H1 (cell line): ENCODE measurements at regions not wholly inside any gene's neighbourhood (a gene's known extent, or its start where the extent isn't known, plus 50 kb on each side); places are given as distances from the start of the nearest gene placed in this dataset.

Experiments
- CTCF ChIA-PET: fragments of 300-600 bp; sonication (Branson Sonifier 250); formaldehyde crosslinking; loops from one replicate; lab custom pipeline; 2021; ENCODE audit not compliant: partially characterized antibody; lab: Charles Lee
- POLR2A ChIA-PET: fragments of 300-600 bp; sonication (Branson Sonifier 250); formaldehyde crosslinking; loops from one replicate; lab custom pipeline; 2021; ENCODE audit warnings: inconsistent platforms; ENCODE audit not compliant: partially characterized antibody; lab: Charles Lee
- DNase-seq, 2 experiments: peaks; one replicate each; pipeline versions ENCODE4 v3.0.0 to v3.0.0-alpha.2; 2010 to 2022; ENCODE audit warnings: low spot score in 2 of 2, low read depth in 1 of 2, mixed read lengths in 1 of 2
- FAIRE-seq: peaks from 2 replicates; lab custom pipeline; 2011; peaks lifted over from hg19 to GRCh38; lab: Jason Lieb, UNC
- H2AFZ ChIP-seq: 2 replicates; pipeline ENCODE4 v1.8.1; 2012; ENCODE audit warnings: low read length, inconsistent platforms
- H2AK5ac ChIP-seq: 2 replicates; pipeline ENCODE4 v1.6.1; 2013; ENCODE audit warnings: low read depth, low read length
- H2BK120ac ChIP-seq: replicated peaks from 2 replicates; pipeline ENCODE3; 2013; ENCODE audit warnings: low read depth, low read length, inconsistent platforms
- H2BK12ac ChIP-seq: 2 replicates; pipeline ENCODE4 v1.6.1; 2013; ENCODE audit warnings: low read depth, low read length
- H2BK15ac ChIP-seq: 2 replicates; pipeline ENCODE4 v1.6.1; 2013; ENCODE audit warnings: low read length
- H2BK20ac ChIP-seq: 2 replicates; pipeline ENCODE4 v1.6.1; 2013; ENCODE audit warnings: low read length
- H2BK5ac ChIP-seq: 2 replicates; pipeline ENCODE4 v1.6.1; 2013; ENCODE audit warnings: low read depth, low read length
- H3K14ac ChIP-seq: 2 replicates; pipeline ENCODE4 v1.6.1; 2013; ENCODE audit warnings: inconsistent platforms; ENCODE audit not compliant: insufficient read length
- H3K18ac ChIP-seq: 2 replicates; pipeline ENCODE4 v1.6.1; 2013; ENCODE audit warnings: low read length; ENCODE audit errors: extremely low read depth
- H3K23ac ChIP-seq: 2 replicates; pipeline ENCODE4 v1.6.1; 2013; ENCODE audit warnings: inconsistent platforms; ENCODE audit not compliant: insufficient read length
- H3K23me2 ChIP-seq: 2 replicates; pipeline ENCODE4 v1.6.1; 2013; ENCODE audit warnings: low read depth, low read length
- H3K27ac ChIP-seq: 2 replicates; pipeline ENCODE4 v1.6.1; 2011; ENCODE audit warnings: low read depth, low read length, inconsistent platforms
- H3K27me3 ChIP-seq, 4 experiments: replicated peaks in 1 of 4; 1 replicate in 1 of 4; 2 replicates in 3 of 4; pipeline versions ENCODE4 v1.6.1 to v1.8.1; 2011 to 2013; ENCODE audit warnings: low read length in 3 of 4, mild to moderate bottlenecking in 3 of 4, inconsistent platforms in 2 of 4, mixed read lengths in 2 of 4, moderate library complexity in 1 of 4; ENCODE audit not compliant: control insufficient read depth in 3 of 4, insufficient read depth in 3 of 4; ENCODE audit errors: extremely low read depth in 1 of 4
- H3K36me3 ChIP-seq, 4 experiments: 2 replicates each; pipeline versions ENCODE4 v1.6.1 to v1.8.1; 2011 to 2013; ENCODE audit warnings: mild to moderate bottlenecking in 4 of 4, low read length in 3 of 4, moderate library complexity in 2 of 4, control low read depth in 1 of 4, inconsistent platforms in 1 of 4; ENCODE audit not compliant: insufficient read depth in 4 of 4, control insufficient read depth in 2 of 4
- H3K4ac ChIP-seq: replicated peaks from 2 replicates; pipeline ENCODE3; 2013; ENCODE audit warnings: low read length, low read depth, mixed read lengths, inconsistent platforms; ENCODE audit not compliant: insufficient read length
- H3K4me1 ChIP-seq, 4 experiments: replicated peaks in 1 of 4; 1 replicate in 1 of 4; 2 replicates in 3 of 4; pipeline versions ENCODE4 v1.6.1 to v1.8.1; 2011 to 2013; ENCODE audit warnings: low read length in 3 of 4, inconsistent platforms in 2 of 4, mixed read lengths in 1 of 4; ENCODE audit not compliant: insufficient read depth in 4 of 4, control insufficient read depth in 3 of 4
- H3K4me2 ChIP-seq, 2 experiments: 2 replicates each; pipeline versions ENCODE4 v1.6.1 to v1.8.1; 2011 to 2013; ENCODE audit warnings: low read depth in 2 of 2, low read length in 2 of 2, control low read depth in 1 of 2, inconsistent platforms in 1 of 2, mild to moderate bottlenecking in 1 of 2; ENCODE audit not compliant: insufficient read depth in 1 of 2
- H3K4me3 ChIP-seq, 4 experiments: fragments of 200-600, 300-600 bp in 1 of 4; sonication (generic), shearing (Covaris generic), sonication (Bioruptor Twin) in 1 of 4; 2 replicates each; pipeline versions ENCODE4 v1.5.1 to v1.8.1; 2011 to 2016; ENCODE audit warnings: low read length in 4 of 4, low read depth in 3 of 4, control low read depth in 2 of 4, inconsistent platforms in 2 of 4, mild to moderate bottlenecking in 2 of 4, mixed read lengths in 1 of 4, moderate library complexity in 1 of 4; ENCODE audit not compliant: insufficient read depth in 2 of 4; ENCODE audit errors: extremely low read depth in 1 of 4
- H3K56ac ChIP-seq: replicated peaks from 2 replicates; pipeline ENCODE3; 2013; ENCODE audit warnings: low read depth, mild to moderate bottlenecking, mixed read lengths, low read length, inconsistent platforms; ENCODE audit not compliant: insufficient read length
- H3K79me1 ChIP-seq: 2 replicates; pipeline ENCODE4 v1.6.1; 2013; ENCODE audit warnings: low read depth, low read length, control low read depth
- H3K79me2 ChIP-seq, 2 experiments: 2 replicates each; pipeline versions ENCODE4 v1.6.1 to v1.8.1; 2012 to 2013; ENCODE audit warnings: low read length in 2 of 2, mild to moderate bottlenecking in 2 of 2, inconsistent platforms in 1 of 2; ENCODE audit not compliant: insufficient read depth in 2 of 2, control insufficient read depth in 1 of 2
- H3K9ac ChIP-seq, 4 experiments: replicated peaks in 1 of 4; 1 replicate in 1 of 4; 2 replicates in 3 of 4; pipeline versions ENCODE4 v1.6.1 to v1.8.1; 2011 to 2013; ENCODE audit warnings: low read depth in 3 of 4, low read length in 3 of 4, control low read depth in 2 of 4, mild to moderate bottlenecking in 2 of 4, moderate library complexity in 2 of 4, inconsistent platforms in 1 of 4; ENCODE audit errors: extremely low read depth in 1 of 4
- H3K9me3 ChIP-seq, 2 experiments: 2 replicates each; pipeline versions ENCODE4 v1.6.1 to v1.8.1; 2012 to 2013; ENCODE audit warnings: mild to moderate bottlenecking in 2 of 2, moderate library complexity in 2 of 2, control low read depth in 1 of 2, inconsistent platforms in 1 of 2, low read depth in 1 of 2, low read length in 1 of 2, mixed read lengths in 1 of 2; ENCODE audit not compliant: insufficient read depth in 2 of 2
- H4K20me1 ChIP-seq, 2 experiments: replicated peaks in 1 of 2; 2 replicates each; pipeline versions ENCODE3 to v1.8.1; 2011 to 2013; ENCODE audit warnings: inconsistent platforms in 2 of 2, low read length in 2 of 2, mild to moderate bottlenecking in 1 of 2; ENCODE audit not compliant: insufficient read depth in 2 of 2, control insufficient read depth in 1 of 2
- H4K5ac ChIP-seq: 2 replicates; pipeline ENCODE4 v1.6.1; 2013; ENCODE audit warnings: low read length, low read depth, mixed read lengths, inconsistent platforms; ENCODE audit not compliant: insufficient read length
- H4K8ac ChIP-seq: 2 replicates; pipeline ENCODE4 v1.8.0; 2013; ENCODE audit warnings: mild to moderate bottlenecking, moderate library complexity, low read length, inconsistent platforms; ENCODE audit not compliant: insufficient read depth; ENCODE audit errors: extremely low read depth
- H4K91ac ChIP-seq: replicated peaks from 2 replicates; pipeline ENCODE3; 2013; ENCODE audit warnings: low read length, mixed read lengths, inconsistent platforms; ENCODE audit not compliant: insufficient read length
- CREB1 ChIP-seq: IDR thresholded peaks from 2 replicates; pipeline ENCODE4 v1.6.1; 2012; ENCODE audit warnings: inconsistent platforms
- CTBP2 ChIP-seq: IDR thresholded peaks from 2 replicates; pipeline ENCODE4 v1.7.0; 2011; ENCODE audit warnings: borderline replicate concordance, mild to moderate bottlenecking, moderate library complexity, mixed read lengths, low read length; ENCODE audit not compliant: insufficient read depth, insufficient read length
- KDM5A ChIP-seq: fragments of 200-600 bp; IDR thresholded peaks from 2 replicates; pipeline ENCODE4 v1.7.1; 2012; ENCODE audit warnings: mild to moderate bottlenecking, low read length, inconsistent platforms, mixed read lengths
- MAFK ChIP-seq: IDR thresholded peaks from 2 replicates; pipeline ENCODE4 v1.6.1; 2012; ENCODE audit warnings: low read depth, mild to moderate bottlenecking, improper control_type of control experiment, low read length
- NRF1 ChIP-seq: IDR thresholded peaks from 2 replicates; pipeline ENCODE4 v1.6.1; 2011; ENCODE audit warnings: mild to moderate bottlenecking, low read depth, low read length, improper control_type of control experiment
- SP2 ChIP-seq: IDR thresholded peaks from 2 replicates; pipeline ENCODE4 v1.6.1; 2012; ENCODE audit warnings: mild to moderate bottlenecking, low read length, inconsistent platforms
- SP4 ChIP-seq: IDR thresholded peaks from 2 replicates; pipeline ENCODE4 v1.6.1; 2012; ENCODE audit warnings: low read length, inconsistent platforms
- TAF1 ChIP-seq: IDR thresholded peaks from 2 replicates; pipeline ENCODE4 v1.6.1; 2011; ENCODE audit warnings: mild to moderate bottlenecking, low read depth, low read length
- WGBS, 2 experiments: shearing (Covaris generic) in 1 of 2; methylation state at CpG; one replicate each; pipeline versions ENCODE4 v1.1.6 to v1.1.7; 2013 to 2015; ENCODE audit warnings: low lambda C conversion rate in 2 of 2, mixed read lengths in 2 of 2, inconsistent platforms in 1 of 2, low coverage in 1 of 2, missing lambda C conversion rate in 1 of 2; ENCODE audit not compliant: insufficient replicate concordance in 2 of 2, insufficient coverage in 1 of 2, insufficient read length in 1 of 2; ENCODE audit errors: extremely low coverage in 1 of 2, missing lambda C conversion rate in 1 of 2; 5-methylcytosine and 5-hydroxymethylcytosine counted together
- TF ChIP-seq, protein P1 (sequence below): IDR thresholded peaks from 2 replicates; pipeline ENCODE4 v1.6.1; 2012; ENCODE audit warnings: low read length, inconsistent platforms
- TF ChIP-seq, protein P2 (sequence below): IDR thresholded peaks from 2 replicates; pipeline ENCODE4 v1.6.1; 2012; ENCODE audit warnings: inconsistent platforms

DNA sequence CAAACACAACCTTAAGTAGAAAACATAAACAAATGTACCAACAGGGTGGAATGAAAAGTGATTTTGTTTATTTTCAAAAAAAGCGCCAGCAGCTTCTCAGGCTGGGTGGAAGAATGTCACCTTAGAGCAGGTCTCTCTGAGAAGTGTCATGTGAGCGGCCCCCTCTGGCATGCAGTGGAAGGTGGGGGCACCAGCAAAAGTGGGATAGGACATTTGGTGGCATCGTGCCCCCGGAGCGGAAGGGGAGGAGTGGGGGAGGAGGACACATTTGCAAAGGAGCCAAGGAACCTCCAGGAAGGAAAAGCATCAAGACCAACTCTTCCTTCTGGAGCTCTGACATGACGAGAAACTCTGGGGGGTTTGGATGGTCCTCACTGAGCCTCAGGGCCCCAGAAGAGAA lies 635.3 kb downstream of the UQCRFS1 start:
- 80% methylated on average over 6 of the region's 6 CpGs; no CpG with 5 or more reads in 1 of the 2 experiments for WGBS, 2 experiments
- Histone ChIP-seq H3K79me2 (no peaks in the 10 kb centered on the region), H2BK20ac (no peak overlapping the region), H2BK12ac (no peak overlapping the region), H2BK5ac (no peak overlapping the region), H3K79me1 (no peaks in the 10 kb centered on the region), H2AFZ (no peak overlapping the region), H2BK15ac (no peak overlapping the region), H3K9ac (no peak overlapping the region), H4K8ac (no peak overlapping the region), H2AK5ac (no peak overlapping the region), H3K18ac (no peak overlapping the region), H3K27ac (no peak overlapping the region), H3K4ac (no peak overlapping the region), H3K4me2 (no peak overlapping the region), H3K14ac (no peak overlapping the region), H3K36me3 (no peaks in the 10 kb centered on the region), H3K23me2 (peaks cover 2% of the 10 kb centered on the region; the same call in 1 of the 2 replicates), H3K27me3 (no peaks in the 10 kb centered on the region), H3K4me1 (peaks cover 2 to 19% (median 7%) of the 10 kb centered on the region in 4 experiments), H2BK120ac (no peak overlapping the region), H3K9me3 (no peaks in the 10 kb centered on the region), H4K91ac (no peak overlapping the region), H3K56ac (no peak overlapping the region), H4K20me1 (no peaks in the 10 kb centered on the region), H3K4me3 (no peak overlapping the region), H3K23ac (no peak overlapping the region), H4K5ac (no peak overlapping the region)
- TF ChIP-seq, protein P1, sequence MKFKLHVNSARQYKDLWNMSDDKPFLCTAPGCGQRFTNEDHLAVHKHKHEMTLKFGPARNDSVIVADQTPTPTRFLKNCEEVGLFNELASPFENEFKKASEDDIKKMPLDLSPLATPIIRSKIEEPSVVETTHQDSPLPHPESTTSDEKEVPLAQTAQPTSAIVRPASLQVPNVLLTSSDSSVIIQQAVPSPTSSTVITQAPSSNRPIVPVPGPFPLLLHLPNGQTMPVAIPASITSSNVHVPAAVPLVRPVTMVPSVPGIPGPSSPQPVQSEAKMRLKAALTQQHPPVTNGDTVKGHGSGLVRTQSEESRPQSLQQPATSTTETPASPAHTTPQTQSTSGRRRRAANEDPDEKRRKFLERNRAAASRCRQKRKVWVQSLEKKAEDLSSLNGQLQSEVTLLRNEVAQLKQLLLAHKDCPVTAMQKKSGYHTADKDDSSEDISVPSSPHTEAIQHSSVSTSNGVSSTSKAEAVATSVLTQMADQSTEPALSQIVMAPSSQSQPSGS: no peak
- no peak for TF ChIP-seq SP4
- TF ChIP-seq NRF1: no peak
- no peak for TF ChIP-seq KDM5A
- TF ChIP-seq CTBP2: no peak
- TF ChIP-seq, protein P2, sequence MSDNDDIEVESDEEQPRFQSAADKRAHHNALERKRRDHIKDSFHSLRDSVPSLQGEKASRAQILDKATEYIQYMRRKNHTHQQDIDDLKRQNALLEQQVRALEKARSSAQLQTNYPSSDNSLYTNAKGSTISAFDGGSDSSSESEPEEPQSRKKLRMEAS: no peak
- no peak for TF ChIP-seq CREB1
- TF ChIP-seq SP2: no peak
- no peak for TF ChIP-seq MAFK
- TF ChIP-seq TAF1: no peak
- no peak for DNase-seq
- ChIA-PET CTCF (interaction anchor here (0.6 to 1.3 kb wide), 4 partner anchors 32 to 95 kb away, joined by 3 read pairs; no protein-coding TSS in a partner anchor), POLR2A (no interaction called here)
- FAIRE-seq: no peak
